GM23338 (cell line): ENCODE measurements at regions not wholly inside any gene's neighbourhood (a gene's known extent, or its start where the extent isn't known, plus 50 kb on each side); places are given as distances from the start of the nearest gene placed in this dataset.

Experiments used
- ATAC-seq: fragments of 200-7000 bp; cut with Tn5 transposase; 3 replicates; pipeline ENCODE4 v1.9.1; 2020
- DNase-seq: peaks from one replicate; pipeline ENCODE4 v3.0.0-alpha.2; 2015; ENCODE audit warnings: low spot score
- H2AFZ ChIP-seq: fragments of 200-600 bp; sonication (generic); 2 replicates; pipeline ENCODE4 v1.8.0; 2016; ENCODE audit warnings: antibody characterized with exemption, mild to moderate bottlenecking, moderate library complexity
- H3F3A ChIP-seq: fragments of 200-600 bp; sonication (generic); replicated peaks from 2 replicates; pipeline ENCODE4 v1.8.0; 2017; ENCODE audit warnings: antibody characterized with exemption, mixed run types, low read depth
- H3K27ac ChIP-seq: fragments of 200-600 bp; sonication (generic); 2 replicates; pipeline ENCODE4 v1.6.1; 2016; ENCODE audit warnings: low read depth
- H3K27me3 ChIP-seq: fragments of 200-600 bp; sonication (generic); 2 replicates; pipeline ENCODE4 v1.8.0; 2016; ENCODE audit warnings: mild to moderate bottlenecking, mixed run types, moderate library complexity; ENCODE audit not compliant: insufficient read depth
- H3K36me3 ChIP-seq: fragments of 200-600 bp; sonication (generic); 2 replicates; pipeline ENCODE4 v1.8.0; 2016; ENCODE audit warnings: mild to moderate bottlenecking; ENCODE audit not compliant: insufficient read depth
- H3K4me1 ChIP-seq: fragments of 200-600 bp; sonication (generic); 2 replicates; pipeline ENCODE4 v1.8.0; 2016; ENCODE audit warnings: mild to moderate bottlenecking, moderate library complexity; ENCODE audit not compliant: insufficient read depth
- H3K4me2 ChIP-seq: fragments of 200-600 bp; sonication (generic); 2 replicates; pipeline ENCODE4 v1.7.1; 2017; ENCODE audit warnings: mixed run types
- H3K4me3 ChIP-seq: fragments of 200-600 bp; sonication (generic); 2 replicates; pipeline ENCODE4 v1.6.1; 2016; ENCODE audit warnings: mixed run types
- H3K79me2 ChIP-seq: fragments of 200-600 bp; sonication (generic); replicated peaks from 2 replicates; pipeline ENCODE4 v1.8.0; 2017; ENCODE audit warnings: mild to moderate bottlenecking; ENCODE audit not compliant: insufficient read depth
- H3K9me2 ChIP-seq: fragments of 200-600 bp; sonication (generic); 2 replicates; pipeline ENCODE4 v1.8.0; 2017; ENCODE audit not compliant: insufficient read depth
- H4K20me1 ChIP-seq: fragments of 200-600 bp; sonication (generic); replicated peaks from 2 replicates; pipeline ENCODE4 v1.8.0; 2017; ENCODE audit warnings: mild to moderate bottlenecking; ENCODE audit not compliant: insufficient read depth
- H3K27ac Mint-ChIP-seq: 2 replicates; pipeline ENCODE4 v1.8.0; 2020; ENCODE audit warnings: inconsistent platforms, mild to moderate bottlenecking, moderate library complexity, mixed read lengths
- H3K27me3 Mint-ChIP-seq: 3 replicates; pipeline ENCODE4 v1.8.0; 2022; ENCODE audit warnings: low read depth, mild to moderate bottlenecking, moderate library complexity, mixed read lengths, inconsistent platforms; ENCODE audit not compliant: insufficient read depth, poor library complexity
- H3K36me3 Mint-ChIP-seq: 3 replicates; pipeline ENCODE4 v1.8.0; 2021; ENCODE audit warnings: low read depth, mild to moderate bottlenecking, inconsistent platforms, moderate library complexity, mixed read lengths
- H3K4me1 Mint-ChIP-seq: 3 replicates; pipeline ENCODE4 v1.8.0; 2020; ENCODE audit warnings: mild to moderate bottlenecking, inconsistent platforms, mixed read lengths
- H3K4me3 Mint-ChIP-seq: 3 replicates; pipeline ENCODE4 v1.8.0; 2021; ENCODE audit warnings: moderate library complexity, mild to moderate bottlenecking, inconsistent platforms, mixed read lengths
- H3K9me3 Mint-ChIP-seq: 3 replicates; pipeline ENCODE4 v1.8.0; 2020; ENCODE audit warnings: moderate library complexity, mild to moderate bottlenecking, inconsistent platforms, mixed read lengths
- CTCF ChIP-seq, 2 experiments: fragments of 200-600 bp in 1 of 2; sonication (generic) in 1 of 2; conservative IDR thresholded peaks; 2 replicates each; pipeline versions ENCODE4 v1.5.1 to v1.6.1; 2016 to 2017; ENCODE audit warnings: antibody characterized with exemption in 2 of 2, low read depth in 2 of 2, mild to moderate bottlenecking in 2 of 2, moderate library complexity in 1 of 2
- EZH2phosphoT487 ChIP-seq: fragments of 200-600 bp; sonication (generic); IDR thresholded peaks from one replicate; pipeline ENCODE4 v1.8.1; 2018; ENCODE audit warnings: antibody characterized with exemption; ENCODE audit not compliant: unreplicated experiment
- JUNB ChIP-seq: IDR thresholded peaks from one replicate; pipeline ENCODE4 v1.6.1; 2016; ENCODE audit warnings: antibody characterized with exemption; ENCODE audit not compliant: unreplicated experiment
- NANOG ChIP-seq: IDR thresholded peaks from 2 replicates; pipeline ENCODE4 v1.6.1; 2016; ENCODE audit warnings: antibody characterized with exemption, borderline replicate concordance
- POLR2AphosphoS5 ChIP-seq: IDR thresholded peaks from 2 replicates; pipeline ENCODE4 v1.6.1; 2016; ENCODE audit warnings: antibody characterized with exemption, low read depth
- STAT1 ChIP-seq: IDR thresholded peaks from one replicate; pipeline ENCODE4 v1.6.1; 2016; ENCODE audit warnings: antibody characterized with exemption; ENCODE audit not compliant: unreplicated experiment
- ZNF462 ChIP-seq: fragments of 250-450 bp; sonication (Bioruptor Pico); IDR thresholded peaks from 2 replicates; pipeline ENCODE4 v1.5.0; 2020; ENCODE audit warnings: mild to moderate bottlenecking, moderate library complexity
- TF ChIP-seq, protein P1 (sequence below): IDR thresholded peaks from 2 replicates; pipeline ENCODE4 v1.6.1; 2016; ENCODE audit warnings: antibody characterized with exemption

- TF ChIP-seq ZNF462 (CRISPR knock-in tag) (no peak), NANOG (no peak), STAT1 (no peak), EZH2phosphoT487 (no peak)
Observed at GRCh38 chr11:11027288-11027687, 169.4 kb upstream of the ZBED5 start (continued).

GRCh38 chr11:11025087-11025486 is 167.2 kb upstream of the ZBED5 start:
- no peaks in the 10 kb centered on the region for H3K36me3 Mint-ChIP-seq
- H3K4me3 Mint-ChIP-seq = no peak overlapping the region
- no peak overlapping the region for H3K27ac Mint-ChIP-seq
- H3K4me3 ChIP-seq = no peak overlapping the region
- no peaks in the 10 kb centered on the region for H3F3A ChIP-seq
- no peak overlapping the region for H3K27ac ChIP-seq
- no peaks in the 10 kb centered on the region for H3K36me3 ChIP-seq
- no peak for ATAC-seq
- no peaks in the 10 kb centered on the region for H3K79me2 ChIP-seq
- H3K4me1 Mint-ChIP-seq = peaks cover 9% of the 10 kb centered on the region
- H4K20me1 ChIP-seq = no peaks in the 10 kb centered on the region
- H3K9me3 Mint-ChIP-seq = peaks cover 2% of the 10 kb centered on the region; the same call in 1 of the 3 replicates
- no peak overlapping the region for H3K4me2 ChIP-seq
- no peak overlapping the region for H2AFZ ChIP-seq
- H3K4me1 ChIP-seq = peaks cover 8% of the 10 kb centered on the region
- no peak for DNase-seq
- H3K9me2 ChIP-seq = no peaks in the 10 kb centered on the region; the same call in 1 of the 2 replicates
- H3K27me3 Mint-ChIP-seq = peaks cover 6% of the 10 kb centered on the region
- H3K27me3 ChIP-seq = no peaks in the 10 kb centered on the region
- no peak for TF ChIP-seq CTCF (conservative IDR thresholded peaks at IDR 0.05; ENCODE audit: low read depth in 2 of 2)
- TF ChIP-seq EZH2phosphoT487 = no peak
- no peak for TF ChIP-seq POLR2AphosphoS5
- TF ChIP-seq, protein P1, sequence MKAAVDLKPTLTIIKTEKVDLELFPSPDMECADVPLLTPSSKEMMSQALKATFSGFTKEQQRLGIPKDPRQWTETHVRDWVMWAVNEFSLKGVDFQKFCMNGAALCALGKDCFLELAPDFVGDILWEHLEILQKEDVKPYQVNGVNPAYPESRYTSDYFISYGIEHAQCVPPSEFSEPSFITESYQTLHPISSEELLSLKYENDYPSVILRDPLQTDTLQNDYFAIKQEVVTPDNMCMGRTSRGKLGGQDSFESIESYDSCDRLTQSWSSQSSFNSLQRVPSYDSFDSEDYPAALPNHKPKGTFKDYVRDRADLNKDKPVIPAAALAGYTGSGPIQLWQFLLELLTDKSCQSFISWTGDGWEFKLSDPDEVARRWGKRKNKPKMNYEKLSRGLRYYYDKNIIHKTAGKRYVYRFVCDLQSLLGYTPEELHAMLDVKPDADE = no peak
- TF ChIP-seq NANOG = no peak
- no peak for TF ChIP-seq JUNB
